Cardiac muscle cell (in vitro differentiated cells and primary cell): ENCODE measurements at regions not wholly inside any gene's neighbourhood (a gene's known extent, or its start where the extent isn't known, plus 50 kb on each side); places are given as distances from the start of the nearest gene placed in this dataset.

ENCODE experiments used
- DNase-seq, 2 donors: peaks; one replicate each; pipeline versions ENCODE4 v3.0.0 to v3.0.0-alpha.2; 2010 to 2017; ENCODE audit warnings: low read depth in 1 of 2, low spot score in 1 of 2
- H3K27ac ChIP-seq: fragments of 200-600 bp; sonication (generic); 2 replicates; pipeline ENCODE4 v1.5.1; 2016
- H3K27me3 ChIP-seq: fragments of 200-600 bp; sonication (generic); 2 replicates; pipeline ENCODE4 v1.6.0; 2016; ENCODE audit warnings: control low read depth
- H3K36me3 ChIP-seq: fragments of 200-600 bp; sonication (generic); 2 replicates; pipeline ENCODE4 v1.5.1; 2016; ENCODE audit warnings: control low read depth
- H3K4me1 ChIP-seq: fragments of 200-600 bp; sonication (generic); 2 replicates; pipeline ENCODE4 v1.8.1; 2017; ENCODE audit warnings: low read depth, mild to moderate bottlenecking, mixed run types
- H3K4me3 ChIP-seq: fragments of 200-600 bp; sonication (generic); 2 replicates; pipeline ENCODE4 v1.5.1; 2016; ENCODE audit warnings: mild to moderate bottlenecking
- H3K9me3 ChIP-seq: fragments of 200-600 bp; sonication (generic); 2 replicates; pipeline ENCODE4 v1.5.1; 2017; ENCODE audit warnings: low read depth, mild to moderate bottlenecking, control low read depth
- TF ChIP-seq, protein P1 (sequence below): IDR thresholded peaks from 2 replicates; pipeline ENCODE4 v1.5.1; 2012; ENCODE audit warnings: low read depth, mild to moderate bottlenecking, low read length

DNA sequence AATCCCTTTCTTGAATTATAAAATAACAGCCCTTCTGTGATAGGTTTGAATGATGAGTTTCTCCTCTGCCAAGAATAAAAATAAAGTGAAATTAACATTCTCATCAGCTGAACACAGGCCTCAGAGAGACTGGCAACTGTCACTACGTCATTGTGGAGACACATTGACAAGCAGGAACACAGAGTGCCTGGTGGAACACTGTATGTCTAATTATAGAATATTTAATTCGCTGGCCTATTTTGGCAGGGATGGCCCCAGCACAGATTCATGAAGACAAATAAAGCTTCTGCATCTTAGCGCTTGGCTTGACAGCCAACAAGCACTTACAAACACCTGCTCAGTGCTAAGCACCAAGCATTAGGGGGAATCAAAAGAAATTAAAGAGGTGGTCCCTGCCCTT is 52.0 kb upstream of the SMYD2 start:
- H3K27ac ChIP-seq, result no peak overlapping the region
- H3K36me3 ChIP-seq, result no peaks in the 10 kb centered on the region
- H3K4me1 ChIP-seq, result no peaks in the 10 kb centered on the region
- peaks cover 31% of the 10 kb centered on the region for H3K27me3 ChIP-seq
- TF ChIP-seq, protein P1, sequence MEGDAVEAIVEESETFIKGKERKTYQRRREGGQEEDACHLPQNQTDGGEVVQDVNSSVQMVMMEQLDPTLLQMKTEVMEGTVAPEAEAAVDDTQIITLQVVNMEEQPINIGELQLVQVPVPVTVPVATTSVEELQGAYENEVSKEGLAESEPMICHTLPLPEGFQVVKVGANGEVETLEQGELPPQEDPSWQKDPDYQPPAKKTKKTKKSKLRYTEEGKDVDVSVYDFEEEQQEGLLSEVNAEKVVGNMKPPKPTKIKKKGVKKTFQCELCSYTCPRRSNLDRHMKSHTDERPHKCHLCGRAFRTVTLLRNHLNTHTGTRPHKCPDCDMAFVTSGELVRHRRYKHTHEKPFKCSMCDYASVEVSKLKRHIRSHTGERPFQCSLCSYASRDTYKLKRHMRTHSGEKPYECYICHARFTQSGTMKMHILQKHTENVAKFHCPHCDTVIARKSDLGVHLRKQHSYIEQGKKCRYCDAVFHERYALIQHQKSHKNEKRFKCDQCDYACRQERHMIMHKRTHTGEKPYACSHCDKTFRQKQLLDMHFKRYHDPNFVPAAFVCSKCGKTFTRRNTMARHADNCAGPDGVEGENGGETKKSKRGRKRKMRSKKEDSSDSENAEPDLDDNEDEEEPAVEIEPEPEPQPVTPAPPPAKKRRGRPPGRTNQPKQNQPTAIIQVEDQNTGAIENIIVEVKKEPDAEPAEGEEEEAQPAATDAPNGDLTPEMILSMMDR, result no peak
- no peak for DNase-seq
- H3K9me3 ChIP-seq, result no peaks in the 10 kb centered on the region
- no peak overlapping the region for H3K4me3 ChIP-seq

DNA sequence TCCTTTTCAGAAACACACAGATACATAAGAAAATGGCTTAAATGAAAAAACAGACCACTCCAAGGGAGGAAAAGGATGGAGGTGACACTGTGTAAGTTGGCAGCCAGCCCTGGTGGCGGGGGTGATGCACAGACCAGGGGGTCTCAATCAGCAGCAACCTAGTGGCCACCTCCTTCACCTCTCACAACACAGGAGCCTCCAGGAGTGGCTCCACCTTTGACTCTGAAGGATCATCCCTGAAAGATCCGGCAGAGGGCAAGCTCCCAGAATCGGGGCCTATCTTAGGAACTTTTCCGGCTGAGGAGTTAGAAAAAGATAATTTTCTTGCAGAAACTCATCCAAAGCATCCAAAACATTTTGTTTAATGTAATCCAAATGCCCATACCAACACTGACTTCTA is 51.2 kb upstream of the SMYD2 start:
- Histone ChIP-seq H3K4me3 (no peak overlapping the region), H3K36me3 (no peaks in the 10 kb centered on the region), H3K9me3 (no peaks in the 10 kb centered on the region), H3K27me3 (peaks cover 24% of the 10 kb centered on the region), H3K27ac (no peak overlapping the region), H3K4me1 (peaks cover 4% of the 10 kb centered on the region)
- TF ChIP-seq, protein P1, result no peak
- DNase-seq, result no peak
